ENCODE measurements at regions not wholly inside any gene's neighbourhood (a gene's known extent, or its start where the extent isn't known, plus 50 kb on each side); places are given as distances from the start of the nearest gene placed in this dataset.
A peak's percentile ranks its signal among the peaks of the same experiment; 100 is the strongest.

GRCh38 chr2:120432976-120433815 is 87.3 kb downstream of the INHBB start:
- H3K79me2 ChIP-seq (ENCODE audit: insufficient read depth, low read length) = no peaks in the 10 kb centered on the region
- no peak for TF ChIP-seq CTCF (IDR thresholded peaks at IDR 0.05; ENCODE audit: extremely low read depth, low read depth, low read length)
- no peak overlapping the region for H3K4me2 ChIP-seq (ENCODE audit: insufficient read depth, low read length)
- no peak overlapping the region for H3K27ac ChIP-seq (ENCODE audit: low read depth, low read length)
- no peak overlapping the region for H3K4me3 ChIP-seq (ENCODE audit: insufficient read depth, low read length)
- H4K20me1 ChIP-seq (ENCODE audit: insufficient read depth, low read length) = no peaks in the 10 kb centered on the region
- DNase-seq (ENCODE audit: insufficient read length, low spot score, missing footprints) = peak; percentile 57
- H3K4me1 ChIP-seq (ENCODE audit: insufficient read depth, low read length) = no peaks in the 10 kb centered on the region
- no peak overlapping the region for H2AFZ ChIP-seq (ENCODE audit: low read length)
- peaks cover 26% of the 10 kb centered on the region for H3K27me3 ChIP-seq (ENCODE audit: insufficient read depth, low read length)
- no peaks in the 10 kb centered on the region for H3K36me3 ChIP-seq (ENCODE audit: insufficient read depth, low read length)
- no peaks in the 10 kb centered on the region for H3K9me3 ChIP-seq (ENCODE audit: low read depth, low read length)

- TF ChIP-seq CTCF (IDR thresholded peaks at IDR 0.05; ENCODE audit: extremely low read depth, low read depth, low read length) = no peak
- Histone ChIP-seq H3K27ac (ENCODE audit: low read depth, low read length) (no peak overlapping the region), H3K27me3 (ENCODE audit: insufficient read depth, low read length) (peaks cover 23% of the 10 kb centered on the region), H2AFZ (ENCODE audit: low read length) (no peak overlapping the region), H4K20me1 (ENCODE audit: insufficient read depth, low read length) (no peaks in the 10 kb centered on the region), H3K9me3 (ENCODE audit: low read depth, low read length) (no peaks in the 10 kb centered on the region), H3K4me2 (ENCODE audit: insufficient read depth, low read length) (no peak overlapping the region), H3K4me3 (ENCODE audit: insufficient read depth, low read length) (no peak overlapping the region), H3K36me3 (ENCODE audit: insufficient read depth, low read length) (no peaks in the 10 kb centered on the region), H3K79me2 (ENCODE audit: insufficient read depth, low read length) (no peaks in the 10 kb centered on the region), H3K4me1 (ENCODE audit: insufficient read depth, low read length) (no peaks in the 10 kb centered on the region)
- peak; percentile 71 for DNase-seq (ENCODE audit: insufficient read length, low spot score, missing footprints)
Observed at GRCh38 chr2:120433816-120434290, 87.9 kb downstream of the INHBB start.

DNA sequence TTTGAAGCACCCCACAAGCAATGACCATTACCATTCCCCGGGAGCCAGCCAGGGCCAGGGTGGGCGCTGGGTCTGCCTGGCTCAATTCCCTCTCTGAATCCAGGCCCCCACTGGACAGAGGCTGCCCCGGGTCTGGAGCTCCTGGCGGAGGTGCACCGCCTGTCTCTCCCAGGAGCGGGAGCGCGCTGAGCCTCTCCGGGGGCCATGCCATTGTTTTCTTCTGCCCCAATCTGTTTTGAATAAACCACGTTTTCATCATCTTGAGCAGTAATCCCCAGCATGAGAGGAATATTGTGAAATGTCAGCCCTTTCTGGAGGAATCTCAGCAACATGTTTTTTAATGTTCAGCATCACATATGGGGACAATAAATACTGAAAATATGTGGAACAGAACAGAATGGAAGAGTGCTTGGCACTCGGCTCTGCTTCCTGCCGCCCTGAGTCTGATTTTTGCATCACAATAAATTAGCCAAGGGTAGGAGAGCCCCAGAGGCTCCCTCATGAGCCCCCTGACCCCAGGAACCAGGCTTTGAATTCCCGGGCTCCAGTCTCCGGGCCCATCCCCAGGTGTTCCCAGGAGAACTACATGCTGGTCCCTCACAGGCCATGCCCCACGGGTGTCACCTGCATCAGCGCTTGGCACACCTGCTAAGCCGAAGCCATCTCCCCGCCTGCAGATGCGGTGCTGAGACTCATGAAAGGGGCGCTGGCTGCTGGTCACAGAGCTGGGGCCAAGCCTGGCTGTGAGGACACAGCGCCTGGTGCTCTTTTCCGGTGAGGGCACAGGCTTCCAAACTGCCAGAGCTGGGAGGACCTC is 88.8 kb downstream of the INHBB start:
- Histone ChIP-seq H3K36me3 (ENCODE audit: insufficient read depth, low read length) (no peaks in the 10 kb centered on the region), H4K20me1 (ENCODE audit: insufficient read depth, low read length) (no peaks in the 10 kb centered on the region), H2AFZ (ENCODE audit: low read length) (no peak overlapping the region), H3K79me2 (ENCODE audit: insufficient read depth, low read length) (no peaks in the 10 kb centered on the region), H3K4me1 (ENCODE audit: insufficient read depth, low read length) (no peaks in the 10 kb centered on the region), H3K9me3 (ENCODE audit: low read depth, low read length) (no peaks in the 10 kb centered on the region), H3K27ac (ENCODE audit: low read depth, low read length) (no peak overlapping the region), H3K27me3 (ENCODE audit: insufficient read depth, low read length) (peaks cover 24% of the 10 kb centered on the region), H3K4me2 (ENCODE audit: insufficient read depth, low read length) (no peak overlapping the region), H3K4me3 (ENCODE audit: insufficient read depth, low read length) (no peak overlapping the region)
- no peak for TF ChIP-seq CTCF (IDR thresholded peaks at IDR 0.05; ENCODE audit: extremely low read depth, low read depth, low read length)
- peak; percentile 71 for DNase-seq (ENCODE audit: insufficient read length, low spot score, missing footprints)
